Naive B cell (primary cell): ENCODE measurements at regions not wholly inside any gene's neighbourhood (a gene's known extent, or its start where the extent isn't known, plus 50 kb on each side); places are given as distances from the start of the nearest gene placed in this dataset.
A peak's percentile ranks its signal among the peaks of the same experiment; 100 is the strongest.

ENCODE experiments used
- ATAC-seq, 2 donors: fragments of 150-1000 bp; cut with Tn5 transposase; 2 replicates each; pipeline ENCODE4 v1.10.0; 2021; ENCODE audit warnings: low read depth in 2 of 2, mild to moderate bottlenecking in 2 of 2, moderate library complexity in 2 of 2
- DNase-seq: peaks from one replicate; pipeline ENCODE4 v3.0.0; 2022
- H3K27ac Mint-ChIP-seq, 6 donors: one replicate each; pipeline ENCODE4 v1.8.0; 2020 to 2022; ENCODE audit warnings: mild to moderate bottlenecking in 6 of 6, mixed read lengths in 6 of 6, moderate library complexity in 5 of 6, inconsistent platforms in 2 of 6
- H3K27me3 Mint-ChIP-seq, 3 donors: one replicate each; pipeline ENCODE4 v1.8.0; 2021 to 2022; ENCODE audit warnings: mixed read lengths in 3 of 3, mild to moderate bottlenecking in 1 of 3
- H3K36me3 Mint-ChIP-seq, 2 donors: one replicate each; pipeline ENCODE4 v1.8.0; 2020 to 2022; ENCODE audit warnings: mixed read lengths in 2 of 2, inconsistent platforms in 1 of 2, mild to moderate bottlenecking in 1 of 2
- H3K4me1 Mint-ChIP-seq, 3 donors: one replicate each; pipeline ENCODE4 v1.8.0; 2020 to 2022; ENCODE audit warnings: mixed read lengths in 3 of 3, inconsistent platforms in 1 of 3, mild to moderate bottlenecking in 1 of 3, moderate library complexity in 1 of 3
- H3K4me3 Mint-ChIP-seq, 8 donors: one replicate each; pipeline ENCODE4 v1.8.0; 2020 to 2022; ENCODE audit warnings: mild to moderate bottlenecking in 8 of 8, mixed read lengths in 8 of 8, moderate library complexity in 8 of 8, inconsistent platforms in 2 of 8
- H3K9me3 Mint-ChIP-seq, 7 donors: one replicate each; pipeline ENCODE4 v1.8.0; 2020 to 2022; ENCODE audit warnings: mixed read lengths in 7 of 7, mild to moderate bottlenecking in 5 of 7, inconsistent platforms in 2 of 7, moderate library complexity in 1 of 7

DNA sequence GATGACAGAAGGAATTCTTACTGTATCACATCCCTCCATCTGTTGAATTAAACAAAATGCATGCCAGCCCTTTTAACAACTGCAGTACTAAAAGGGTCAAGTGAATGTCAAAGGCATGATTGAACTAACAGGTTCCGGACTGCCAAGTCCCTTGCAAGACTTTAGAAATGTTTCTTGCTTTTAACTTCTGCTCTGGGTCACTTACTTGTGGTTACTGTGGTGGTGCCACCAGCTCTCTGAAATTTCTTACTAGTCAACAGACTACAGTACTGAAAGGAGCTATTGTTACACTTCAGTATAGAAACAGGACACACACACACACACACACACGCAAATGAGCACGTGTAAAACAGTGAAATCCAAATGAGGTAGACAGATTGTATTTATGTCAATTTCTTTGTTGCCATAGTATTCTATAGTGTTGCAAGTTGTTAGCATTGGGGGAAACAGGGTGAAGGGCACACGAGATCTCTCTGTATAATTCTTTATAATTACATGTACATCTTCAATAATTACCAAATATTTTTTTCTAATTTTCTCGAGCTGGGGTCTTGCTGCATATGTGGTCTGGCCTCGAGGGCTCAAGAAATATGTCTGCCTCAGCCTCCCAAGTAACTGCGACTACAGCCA, 79.9 kb upstream of the SLC25A26 start:
- H3K36me3 Mint-ChIP-seq, result no peaks in the 10 kb centered on the region
- H3K27me3 Mint-ChIP-seq, result peaks cover 8 to 28% (median 18%) of the 10 kb centered on the region in 3 donors
- H3K4me3 Mint-ChIP-seq, result no peak overlapping the region
- no peak for DNase-seq
- peaks cover 0 to 4% (median 0%) of the 10 kb centered on the region in 3 donors for H3K4me1 Mint-ChIP-seq
- ATAC-seq, result no peak
- peaks cover 0 to 6% (median 0%) of the 10 kb centered on the region in 7 donors for H3K9me3 Mint-ChIP-seq
- no peak overlapping the region for H3K27ac Mint-ChIP-seq

DNA sequence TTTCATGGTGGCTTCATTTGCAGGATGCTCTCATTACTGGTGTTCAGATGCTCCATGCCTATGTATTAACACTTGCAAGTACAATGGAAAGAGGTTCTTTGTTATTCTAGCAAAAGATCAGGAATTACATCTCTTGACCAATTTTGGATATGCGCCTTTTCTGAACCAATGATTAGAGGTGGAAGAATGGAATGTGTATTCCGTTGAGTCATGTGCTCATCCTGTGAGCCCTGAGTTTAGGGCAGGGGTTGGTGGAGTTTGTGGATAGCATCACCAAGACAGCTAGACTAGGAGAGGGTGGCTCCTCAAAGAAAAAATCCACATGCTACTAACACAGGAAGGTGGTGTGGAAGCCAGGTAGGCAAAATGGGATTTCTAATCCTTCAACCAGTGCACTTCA, 80.7 kb upstream of the SLC25A26 start:
- DNase-seq (no peak), ATAC-seq (no peak)
- no peaks in the 10 kb centered on the region for H3K36me3 Mint-ChIP-seq
- H3K27ac Mint-ChIP-seq, result peak overlapping the region in 1 of 6 donors; percentile 28
- peaks cover 0 to 4% (median 0%) of the 10 kb centered on the region in 3 donors for H3K4me1 Mint-ChIP-seq
- H3K27me3 Mint-ChIP-seq, result peaks cover 8 to 28% (median 18%) of the 10 kb centered on the region in 3 donors
- peaks cover 0 to 6% (median 0%) of the 10 kb centered on the region in 7 donors for H3K9me3 Mint-ChIP-seq
- no peak overlapping the region for H3K4me3 Mint-ChIP-seq

DNA sequence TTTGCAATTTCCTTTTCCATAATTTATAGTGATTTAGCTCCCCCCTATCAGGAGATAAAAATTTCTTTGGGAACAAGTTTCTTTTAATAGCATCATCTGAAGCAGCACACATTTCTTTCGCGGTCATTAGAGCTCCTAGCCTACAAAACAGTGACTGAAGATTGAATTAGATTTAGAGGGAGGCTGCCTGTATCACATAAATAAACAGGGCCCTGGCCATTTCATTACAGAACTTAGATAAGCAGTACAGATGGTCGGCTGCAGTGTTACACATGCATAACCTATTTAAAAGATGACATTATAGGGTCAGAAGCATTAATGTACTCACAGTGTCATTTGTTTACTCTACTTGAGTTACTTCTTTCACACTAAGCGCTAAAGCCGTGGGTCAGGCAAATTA, 81.4 kb upstream of the SLC25A26 start:
- peaks cover 0 to 6% (median 0%) of the 10 kb centered on the region in 7 donors for H3K9me3 Mint-ChIP-seq
- peaks cover 8 to 28% (median 17%) of the 10 kb centered on the region in 3 donors for H3K27me3 Mint-ChIP-seq
- ATAC-seq (no peak), DNase-seq (no peak)
- no peak overlapping the region for H3K4me3 Mint-ChIP-seq
- no peak overlapping the region for H3K27ac Mint-ChIP-seq
- no peaks in the 10 kb centered on the region for H3K36me3 Mint-ChIP-seq
- peaks cover 0 to 4% (median 0%) of the 10 kb centered on the region in 3 donors for H3K4me1 Mint-ChIP-seq

- no peak for DNase-seq
- ATAC-seq, result no peak
- Mint-ChIP-seq H3K27me3 (peaks cover 8 to 28% (median 14%) of the 10 kb centered on the region in 3 donors), H3K27ac (no peak overlapping the region), H3K4me1 (peaks cover 0 to 4% (median 0%) of the 10 kb centered on the region in 3 donors), H3K9me3 (peaks cover 0 to 6% (median 0%) of the 10 kb centered on the region in 7 donors), H3K36me3 (no peaks in the 10 kb centered on the region), H3K4me3 (no peak overlapping the region)
These were observed 82.2 kb upstream of the SLC25A26 start for GRCh38 chr3:66138336-66139313.

DNA sequence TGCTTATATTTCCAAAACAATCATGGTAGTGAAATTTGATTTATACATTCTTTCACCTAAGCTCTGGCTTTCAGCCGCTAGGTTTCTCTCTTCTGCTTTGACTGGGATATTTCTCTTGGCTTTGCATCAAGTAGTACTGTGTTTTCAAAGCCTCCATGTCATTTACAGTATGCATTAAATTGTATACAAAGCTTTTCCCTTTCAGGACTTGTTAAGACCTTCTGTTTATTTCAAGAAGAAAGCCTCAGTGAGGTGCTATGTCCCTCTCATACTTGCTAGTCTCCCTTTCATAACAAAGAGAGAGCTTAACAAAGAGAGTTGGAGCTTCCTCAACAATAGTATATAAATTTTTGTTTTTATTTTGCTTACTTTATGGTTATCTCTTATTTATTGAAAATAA, 84.2 kb upstream of the SLC25A26 start:
- ATAC-seq (no peak), DNase-seq (no peak)
- H3K4me1 Mint-ChIP-seq, result peaks cover 0 to 4% (median 0%) of the 10 kb centered on the region in 3 donors
- no peak overlapping the region for H3K4me3 Mint-ChIP-seq
- no peaks in the 10 kb centered on the region for H3K36me3 Mint-ChIP-seq
- H3K27me3 Mint-ChIP-seq, result peaks cover 8 to 15% (median 10%) of the 10 kb centered on the region in 3 donors
- H3K9me3 Mint-ChIP-seq, result peaks cover 0 to 4% (median 0%) of the 10 kb centered on the region in 7 donors
- no peak overlapping the region for H3K27ac Mint-ChIP-seq

DNA sequence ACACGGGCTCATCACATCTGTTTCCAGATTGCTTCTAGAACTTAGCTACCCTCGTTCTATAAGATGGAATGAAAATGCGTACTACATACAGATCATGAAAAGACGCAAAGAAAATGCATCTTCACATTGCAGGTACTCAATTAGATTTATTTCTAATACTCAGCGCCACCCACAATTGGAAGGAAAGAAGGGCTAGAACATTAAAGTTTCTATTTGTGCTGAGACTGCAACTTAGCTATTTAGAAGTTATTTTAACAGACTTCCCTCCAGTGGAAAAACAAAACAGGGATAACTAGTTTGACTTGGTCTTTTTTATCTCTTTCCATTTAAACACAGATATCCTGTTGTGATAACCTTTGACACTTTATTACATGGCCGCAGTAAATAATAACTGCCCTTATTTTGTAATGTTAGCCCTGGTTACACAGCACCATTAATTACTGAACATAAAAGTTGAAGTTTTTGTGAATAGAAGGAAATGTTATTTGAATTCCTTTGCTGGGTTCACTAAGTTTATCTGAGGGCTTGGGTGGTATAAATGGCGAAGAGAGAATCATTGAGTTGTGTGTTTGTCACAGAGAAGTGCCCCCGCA, 86.9 kb upstream of the SLC25A26 start:
- Mint-ChIP-seq H3K4me1 (peaks cover 0 to 2% (median 0%) of the 10 kb centered on the region in 3 donors), H3K9me3 (no peaks in the 10 kb centered on the region), H3K4me3 (no peak overlapping the region), H3K36me3 (no peaks in the 10 kb centered on the region), H3K27ac (no peak overlapping the region), H3K27me3 (peaks cover 0 to 4% (median 1%) of the 10 kb centered on the region in 3 donors)
- ATAC-seq (no peak), DNase-seq (no peak)

DNA sequence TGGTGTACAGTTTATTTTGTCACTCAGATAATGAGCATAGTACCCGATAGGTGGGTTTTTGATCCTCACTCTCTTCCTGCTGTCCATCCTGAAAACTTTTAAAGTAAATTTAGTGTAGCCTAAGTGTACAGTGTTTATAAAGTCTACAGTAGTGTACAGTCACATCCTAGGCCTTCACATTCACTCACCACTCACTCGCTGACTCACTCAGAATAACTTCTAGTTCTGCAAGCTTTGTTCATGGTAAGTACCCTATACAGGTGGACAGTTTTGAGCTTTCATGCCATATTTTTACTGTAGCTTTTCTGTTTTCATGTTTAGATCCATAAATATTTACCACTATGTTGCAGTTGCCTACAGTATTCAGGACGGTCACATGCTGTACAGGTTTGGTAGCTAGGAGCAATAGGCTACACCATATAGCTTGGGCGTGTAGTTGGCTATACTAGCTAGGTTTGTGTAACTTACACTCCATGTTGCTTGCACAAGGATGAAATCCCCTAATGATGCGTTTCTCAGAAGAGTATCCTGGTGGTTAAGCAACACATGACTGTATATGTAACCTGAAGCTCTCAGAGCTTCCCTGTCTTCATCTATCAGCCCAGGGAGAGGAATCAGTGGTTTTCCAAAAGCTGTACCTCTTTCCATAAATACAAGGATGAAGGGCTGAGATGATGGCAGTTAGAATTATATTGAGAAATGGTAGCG, 87.6 kb upstream of the SLC25A26 start:
- no peak overlapping the region for H3K27ac Mint-ChIP-seq
- H3K4me3 Mint-ChIP-seq, result no peak overlapping the region
- DNase-seq (no peak), ATAC-seq (no peak)
- H3K27me3 Mint-ChIP-seq, result no peaks in the 10 kb centered on the region
- H3K36me3 Mint-ChIP-seq, result no peaks in the 10 kb centered on the region
- no peaks in the 10 kb centered on the region for H3K9me3 Mint-ChIP-seq
- H3K4me1 Mint-ChIP-seq, result no peaks in the 10 kb centered on the region

GRCh38 chr3:66128623-66129022, 89.9 kb upstream of the MAGI1 start:
- no peak for DNase-seq
- no peak overlapping the region for H3K27ac Mint-ChIP-seq
- H3K4me1 Mint-ChIP-seq, result no peaks in the 10 kb centered on the region
- H3K27me3 Mint-ChIP-seq, result no peaks in the 10 kb centered on the region
- no peaks in the 10 kb centered on the region for H3K36me3 Mint-ChIP-seq
- ATAC-seq, result no peak
- no peak overlapping the region for H3K4me3 Mint-ChIP-seq
- H3K9me3 Mint-ChIP-seq, result no peaks in the 10 kb centered on the region

- peak overlapping the region in 1 of 6 donors; percentile 9 for H3K27ac Mint-ChIP-seq
- ATAC-seq (no peak), DNase-seq (no peak)
- no peaks in the 10 kb centered on the region for H3K36me3 Mint-ChIP-seq
- H3K4me3 Mint-ChIP-seq, result no peak overlapping the region
- H3K9me3 Mint-ChIP-seq, result peaks cover 0 to 2% (median 0%) of the 10 kb centered on the region in 7 donors
- peaks cover 0 to 4% (median 0%) of the 10 kb centered on the region in 3 donors for H3K27me3 Mint-ChIP-seq
- no peaks in the 10 kb centered on the region for H3K4me1 Mint-ChIP-seq
These were observed 82.6 kb upstream of the MAGI1 start for GRCh38 chr3:66121318-66121717.

DNA sequence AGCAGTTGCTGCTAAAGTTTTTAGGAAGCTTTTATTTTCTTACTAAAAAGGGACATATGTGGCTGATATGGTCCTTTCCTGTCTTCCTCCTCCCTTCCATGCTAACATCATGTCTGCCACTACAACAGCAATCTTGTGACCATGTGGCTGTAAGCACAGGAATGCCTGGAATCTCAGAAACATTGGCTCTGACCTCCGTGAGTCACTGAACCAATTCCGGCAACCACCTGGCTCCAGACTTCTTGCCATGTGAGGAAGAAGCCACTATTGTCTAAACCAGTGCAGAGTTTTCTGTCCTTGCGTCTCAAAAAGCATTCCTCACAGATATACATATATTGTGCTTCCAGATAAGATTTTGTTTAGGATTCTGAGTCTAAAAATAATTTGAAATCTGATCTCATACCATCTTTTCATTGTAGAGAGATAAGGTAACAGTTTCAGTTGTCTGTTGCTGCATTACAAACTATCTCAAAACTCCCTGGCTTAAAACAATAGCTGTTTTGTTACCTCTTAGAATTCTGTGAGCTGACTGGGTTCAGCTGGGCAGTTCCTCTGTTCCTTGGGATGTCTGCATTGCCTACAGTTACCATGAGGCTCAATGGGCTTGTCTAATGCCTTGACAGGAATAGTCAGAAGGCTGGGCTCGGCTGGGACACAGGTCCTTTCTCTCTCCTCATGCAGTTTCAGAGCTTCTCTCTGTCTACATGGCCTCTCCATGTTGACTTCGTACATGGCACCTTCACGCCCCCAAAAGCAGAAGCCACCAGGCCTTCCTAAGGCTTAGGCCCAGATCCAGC, 77.3 kb upstream of the MAGI1 start:
- peaks cover 0 to 2% (median 0%) of the 10 kb centered on the region in 7 donors for H3K9me3 Mint-ChIP-seq

GRCh38 chr3:66113542-66113941, 74.8 kb upstream of the MAGI1 start:
- no peaks in the 10 kb centered on the region for H3K36me3 Mint-ChIP-seq

More for the DNA sequence above, 77.3 kb upstream of the MAGI1 start:
- Mint-ChIP-seq H3K36me3 (no peaks in the 10 kb centered on the region), H3K27ac (no peak overlapping the region), H3K4me3 (no peak overlapping the region), H3K4me1 (no peaks in the 10 kb centered on the region), H3K27me3 (peaks cover 0 to 5% (median 0%) of the 10 kb centered on the region in 3 donors)
- ATAC-seq (no peak), DNase-seq (no peak)

GRCh38 chr3:66110840-66111239, 72.1 kb upstream of the MAGI1 start:
- ATAC-seq (no peak), DNase-seq (no peak)
- no peaks in the 10 kb centered on the region for H3K4me1 Mint-ChIP-seq
- H3K27me3 Mint-ChIP-seq, result peaks cover 0 to 5% (median 4%) of the 10 kb centered on the region in 3 donors
- no peaks in the 10 kb centered on the region for H3K36me3 Mint-ChIP-seq
- H3K9me3 Mint-ChIP-seq, result peaks cover 0 to 4% (median 0%) of the 10 kb centered on the region in 7 donors
- H3K4me3 Mint-ChIP-seq, result no peak overlapping the region
- H3K27ac Mint-ChIP-seq, result peak overlapping the region in 1 of 6 donors; percentile 36

More at GRCh38 chr3:66113542-66113941, 74.8 kb upstream of the MAGI1 start:
- no peaks in the 10 kb centered on the region for H3K9me3 Mint-ChIP-seq
- no peak overlapping the region for H3K4me3 Mint-ChIP-seq
- peaks cover 0 to 5% (median 4%) of the 10 kb centered on the region in 3 donors for H3K27me3 Mint-ChIP-seq
- H3K27ac Mint-ChIP-seq, result no peak overlapping the region
- no peaks in the 10 kb centered on the region for H3K4me1 Mint-ChIP-seq
- DNase-seq (no peak), ATAC-seq (no peak)
